ENCODE measurements at regions not wholly inside any gene's neighbourhood (a gene's known extent, or its start where the extent isn't known, plus 50 kb on each side); places are given as distances from the start of the nearest gene placed in this dataset.

DNA sequence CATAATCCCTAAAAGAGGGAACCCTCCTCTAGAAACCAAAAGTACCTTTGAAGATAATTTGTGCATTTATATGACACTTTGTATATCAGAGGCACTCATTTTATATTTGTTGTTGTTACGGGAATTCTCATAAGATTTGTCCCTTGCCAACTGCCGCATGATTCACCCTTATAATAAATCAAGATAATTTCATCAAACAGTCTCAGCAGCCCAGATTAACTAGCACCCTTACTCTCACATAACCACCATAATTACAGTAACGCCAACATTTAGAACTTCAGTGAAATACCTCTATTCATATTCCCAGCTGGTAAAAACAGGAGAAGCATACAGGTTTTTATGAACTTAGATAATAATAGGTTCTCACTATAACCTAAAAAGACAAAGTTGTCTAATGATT lies 271.9 kb downstream of the LRRC3B start:
- TF ChIP-seq, protein P1, sequence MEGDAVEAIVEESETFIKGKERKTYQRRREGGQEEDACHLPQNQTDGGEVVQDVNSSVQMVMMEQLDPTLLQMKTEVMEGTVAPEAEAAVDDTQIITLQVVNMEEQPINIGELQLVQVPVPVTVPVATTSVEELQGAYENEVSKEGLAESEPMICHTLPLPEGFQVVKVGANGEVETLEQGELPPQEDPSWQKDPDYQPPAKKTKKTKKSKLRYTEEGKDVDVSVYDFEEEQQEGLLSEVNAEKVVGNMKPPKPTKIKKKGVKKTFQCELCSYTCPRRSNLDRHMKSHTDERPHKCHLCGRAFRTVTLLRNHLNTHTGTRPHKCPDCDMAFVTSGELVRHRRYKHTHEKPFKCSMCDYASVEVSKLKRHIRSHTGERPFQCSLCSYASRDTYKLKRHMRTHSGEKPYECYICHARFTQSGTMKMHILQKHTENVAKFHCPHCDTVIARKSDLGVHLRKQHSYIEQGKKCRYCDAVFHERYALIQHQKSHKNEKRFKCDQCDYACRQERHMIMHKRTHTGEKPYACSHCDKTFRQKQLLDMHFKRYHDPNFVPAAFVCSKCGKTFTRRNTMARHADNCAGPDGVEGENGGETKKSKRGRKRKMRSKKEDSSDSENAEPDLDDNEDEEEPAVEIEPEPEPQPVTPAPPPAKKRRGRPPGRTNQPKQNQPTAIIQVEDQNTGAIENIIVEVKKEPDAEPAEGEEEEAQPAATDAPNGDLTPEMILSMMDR (IDR thresholded peaks at IDR 0.05), result no peak
- TF ChIP-seq POLR2A (IDR thresholded peaks at IDR 0.05), result no peak

All from uterus (tissue), 2 donors.